H1 (cell line): ENCODE measurements at regions not wholly inside any gene's neighbourhood (a gene's known extent, or its start where the extent isn't known, plus 50 kb on each side); places are given as distances from the start of the nearest gene placed in this dataset.

Experiments
- CTCF ChIA-PET: fragments of 300-600 bp; sonication (Branson Sonifier 250); formaldehyde crosslinking; loops from one replicate; lab custom pipeline; 2021; ENCODE audit not compliant: partially characterized antibody; lab: Charles Lee
- POLR2A ChIA-PET: fragments of 300-600 bp; sonication (Branson Sonifier 250); formaldehyde crosslinking; loops from one replicate; lab custom pipeline; 2021; ENCODE audit warnings: inconsistent platforms; ENCODE audit not compliant: partially characterized antibody; lab: Charles Lee
- DNase-seq, 2 experiments: peaks; one replicate each; pipeline versions ENCODE4 v3.0.0 to v3.0.0-alpha.2; 2010 to 2022; ENCODE audit warnings: low spot score in 2 of 2, low read depth in 1 of 2, mixed read lengths in 1 of 2
- FAIRE-seq: peaks from 2 replicates; lab custom pipeline; 2011; peaks lifted over from hg19 to GRCh38; lab: Jason Lieb, UNC
- H2AFZ ChIP-seq: 2 replicates; pipeline ENCODE4 v1.8.1; 2012; ENCODE audit warnings: low read length, inconsistent platforms
- H2AK5ac ChIP-seq: 2 replicates; pipeline ENCODE4 v1.6.1; 2013; ENCODE audit warnings: low read depth, low read length
- H2BK120ac ChIP-seq: replicated peaks from 2 replicates; pipeline ENCODE3; 2013; ENCODE audit warnings: low read depth, low read length, inconsistent platforms
- H2BK12ac ChIP-seq: 2 replicates; pipeline ENCODE4 v1.6.1; 2013; ENCODE audit warnings: low read depth, low read length
- H2BK15ac ChIP-seq: 2 replicates; pipeline ENCODE4 v1.6.1; 2013; ENCODE audit warnings: low read length
- H2BK20ac ChIP-seq: 2 replicates; pipeline ENCODE4 v1.6.1; 2013; ENCODE audit warnings: low read length
- H2BK5ac ChIP-seq: 2 replicates; pipeline ENCODE4 v1.6.1; 2013; ENCODE audit warnings: low read depth, low read length
- H3K14ac ChIP-seq: 2 replicates; pipeline ENCODE4 v1.6.1; 2013; ENCODE audit warnings: inconsistent platforms; ENCODE audit not compliant: insufficient read length
- H3K18ac ChIP-seq: 2 replicates; pipeline ENCODE4 v1.6.1; 2013; ENCODE audit warnings: low read length; ENCODE audit errors: extremely low read depth
- H3K23ac ChIP-seq: 2 replicates; pipeline ENCODE4 v1.6.1; 2013; ENCODE audit warnings: inconsistent platforms; ENCODE audit not compliant: insufficient read length
- H3K23me2 ChIP-seq: 2 replicates; pipeline ENCODE4 v1.6.1; 2013; ENCODE audit warnings: low read depth, low read length
- H3K27ac ChIP-seq: 2 replicates; pipeline ENCODE4 v1.6.1; 2011; ENCODE audit warnings: low read depth, low read length, inconsistent platforms
- H3K27me3 ChIP-seq, 4 experiments: replicated peaks in 1 of 4; 1 replicate in 1 of 4; 2 replicates in 3 of 4; pipeline versions ENCODE4 v1.6.1 to v1.8.1; 2011 to 2013; ENCODE audit warnings: low read length in 3 of 4, mild to moderate bottlenecking in 3 of 4, inconsistent platforms in 2 of 4, mixed read lengths in 2 of 4, moderate library complexity in 1 of 4; ENCODE audit not compliant: control insufficient read depth in 3 of 4, insufficient read depth in 3 of 4; ENCODE audit errors: extremely low read depth in 1 of 4
- H3K36me3 ChIP-seq, 4 experiments: 2 replicates each; pipeline versions ENCODE4 v1.6.1 to v1.8.1; 2011 to 2013; ENCODE audit warnings: mild to moderate bottlenecking in 4 of 4, low read length in 3 of 4, moderate library complexity in 2 of 4, control low read depth in 1 of 4, inconsistent platforms in 1 of 4; ENCODE audit not compliant: insufficient read depth in 4 of 4, control insufficient read depth in 2 of 4
- H3K4ac ChIP-seq: replicated peaks from 2 replicates; pipeline ENCODE3; 2013; ENCODE audit warnings: low read length, low read depth, mixed read lengths, inconsistent platforms; ENCODE audit not compliant: insufficient read length
- H3K4me1 ChIP-seq, 4 experiments: replicated peaks in 1 of 4; 1 replicate in 1 of 4; 2 replicates in 3 of 4; pipeline versions ENCODE4 v1.6.1 to v1.8.1; 2011 to 2013; ENCODE audit warnings: low read length in 3 of 4, inconsistent platforms in 2 of 4, mixed read lengths in 1 of 4; ENCODE audit not compliant: insufficient read depth in 4 of 4, control insufficient read depth in 3 of 4
- H3K4me2 ChIP-seq, 2 experiments: 2 replicates each; pipeline versions ENCODE4 v1.6.1 to v1.8.1; 2011 to 2013; ENCODE audit warnings: low read depth in 2 of 2, low read length in 2 of 2, control low read depth in 1 of 2, inconsistent platforms in 1 of 2, mild to moderate bottlenecking in 1 of 2; ENCODE audit not compliant: insufficient read depth in 1 of 2
- H3K4me3 ChIP-seq, 4 experiments: fragments of 200-600, 300-600 bp in 1 of 4; sonication (generic), shearing (Covaris generic), sonication (Bioruptor Twin) in 1 of 4; 2 replicates each; pipeline versions ENCODE4 v1.5.1 to v1.8.1; 2011 to 2016; ENCODE audit warnings: low read length in 4 of 4, low read depth in 3 of 4, control low read depth in 2 of 4, inconsistent platforms in 2 of 4, mild to moderate bottlenecking in 2 of 4, mixed read lengths in 1 of 4, moderate library complexity in 1 of 4; ENCODE audit not compliant: insufficient read depth in 2 of 4; ENCODE audit errors: extremely low read depth in 1 of 4
- H3K56ac ChIP-seq: replicated peaks from 2 replicates; pipeline ENCODE3; 2013; ENCODE audit warnings: low read depth, mild to moderate bottlenecking, mixed read lengths, low read length, inconsistent platforms; ENCODE audit not compliant: insufficient read length
- H3K79me1 ChIP-seq: 2 replicates; pipeline ENCODE4 v1.6.1; 2013; ENCODE audit warnings: low read depth, low read length, control low read depth
- H3K79me2 ChIP-seq, 2 experiments: 2 replicates each; pipeline versions ENCODE4 v1.6.1 to v1.8.1; 2012 to 2013; ENCODE audit warnings: low read length in 2 of 2, mild to moderate bottlenecking in 2 of 2, inconsistent platforms in 1 of 2; ENCODE audit not compliant: insufficient read depth in 2 of 2, control insufficient read depth in 1 of 2
- H3K9ac ChIP-seq, 4 experiments: replicated peaks in 1 of 4; 1 replicate in 1 of 4; 2 replicates in 3 of 4; pipeline versions ENCODE4 v1.6.1 to v1.8.1; 2011 to 2013; ENCODE audit warnings: low read depth in 3 of 4, low read length in 3 of 4, control low read depth in 2 of 4, mild to moderate bottlenecking in 2 of 4, moderate library complexity in 2 of 4, inconsistent platforms in 1 of 4; ENCODE audit errors: extremely low read depth in 1 of 4
- H3K9me3 ChIP-seq, 2 experiments: 2 replicates each; pipeline versions ENCODE4 v1.6.1 to v1.8.1; 2012 to 2013; ENCODE audit warnings: mild to moderate bottlenecking in 2 of 2, moderate library complexity in 2 of 2, control low read depth in 1 of 2, inconsistent platforms in 1 of 2, low read depth in 1 of 2, low read length in 1 of 2, mixed read lengths in 1 of 2; ENCODE audit not compliant: insufficient read depth in 2 of 2
- H4K20me1 ChIP-seq, 2 experiments: replicated peaks in 1 of 2; 2 replicates each; pipeline versions ENCODE3 to v1.8.1; 2011 to 2013; ENCODE audit warnings: inconsistent platforms in 2 of 2, low read length in 2 of 2, mild to moderate bottlenecking in 1 of 2; ENCODE audit not compliant: insufficient read depth in 2 of 2, control insufficient read depth in 1 of 2
- H4K5ac ChIP-seq: 2 replicates; pipeline ENCODE4 v1.6.1; 2013; ENCODE audit warnings: low read length, low read depth, mixed read lengths, inconsistent platforms; ENCODE audit not compliant: insufficient read length
- H4K8ac ChIP-seq: 2 replicates; pipeline ENCODE4 v1.8.0; 2013; ENCODE audit warnings: mild to moderate bottlenecking, moderate library complexity, low read length, inconsistent platforms; ENCODE audit not compliant: insufficient read depth; ENCODE audit errors: extremely low read depth
- H4K91ac ChIP-seq: replicated peaks from 2 replicates; pipeline ENCODE3; 2013; ENCODE audit warnings: low read length, mixed read lengths, inconsistent platforms; ENCODE audit not compliant: insufficient read length
- CREB1 ChIP-seq: IDR thresholded peaks from 2 replicates; pipeline ENCODE4 v1.6.1; 2012; ENCODE audit warnings: inconsistent platforms
- EP300 ChIP-seq, 2 experiments: IDR thresholded peaks; 1 replicate in 1 of 2; 2 replicates in 1 of 2; pipeline ENCODE4 v1.6.1; 2011 to 2012; ENCODE audit warnings: low read depth in 2 of 2, low read length in 2 of 2, mild to moderate bottlenecking in 2 of 2, borderline replicate concordance in 1 of 2, inconsistent platforms in 1 of 2, moderate library complexity in 1 of 2
- HDAC2 ChIP-seq, 2 experiments: fragments of 300-600 bp in 1 of 2; sonication (generic) in 1 of 2; IDR thresholded peaks; 2 replicates each; pipeline ENCODE4 v1.6.1; 2011 to 2012; ENCODE audit warnings: low read depth in 2 of 2, low read length in 2 of 2, mild to moderate bottlenecking in 2 of 2, moderate library complexity in 2 of 2, borderline replicate concordance in 1 of 2, inconsistent platforms in 1 of 2
- JUN ChIP-seq: IDR thresholded peaks from 2 replicates; pipeline ENCODE4 v1.6.1; 2011; ENCODE audit warnings: low read depth, mild to moderate bottlenecking, improper control_type of control experiment, low read length
- KDM1A ChIP-seq: fragments of 200-600, 300-600 bp; sonication (generic); IDR thresholded peaks from 2 replicates; pipeline ENCODE4 v1.7.1; 2016; ENCODE audit warnings: mild to moderate bottlenecking, low read length, borderline replicate concordance
- KDM4A ChIP-seq: IDR thresholded peaks from one replicate; pipeline ENCODE4 v1.7.1; 2012; ENCODE audit warnings: low read depth, mild to moderate bottlenecking, moderate library complexity, low read length, inconsistent platforms; ENCODE audit not compliant: severe bottlenecking
- KDM5A ChIP-seq: fragments of 200-600 bp; IDR thresholded peaks from 2 replicates; pipeline ENCODE4 v1.7.1; 2012; ENCODE audit warnings: mild to moderate bottlenecking, low read length, inconsistent platforms, mixed read lengths
- SIRT6 ChIP-seq: IDR thresholded peaks from one replicate; pipeline ENCODE4 v1.7.1; 2012; ENCODE audit warnings: low read length, inconsistent platforms
- SRF ChIP-seq: IDR thresholded peaks from 2 replicates; pipeline ENCODE4 v1.6.1; 2011; ENCODE audit warnings: mild to moderate bottlenecking, low read depth, low read length, moderate library complexity
- WGBS, 2 experiments: shearing (Covaris generic) in 1 of 2; methylation state at CpG; one replicate each; pipeline versions ENCODE4 v1.1.6 to v1.1.7; 2013 to 2015; ENCODE audit warnings: low lambda C conversion rate in 2 of 2, mixed read lengths in 2 of 2, inconsistent platforms in 1 of 2, low coverage in 1 of 2, missing lambda C conversion rate in 1 of 2; ENCODE audit not compliant: insufficient replicate concordance in 2 of 2, insufficient coverage in 1 of 2, insufficient read length in 1 of 2; ENCODE audit errors: extremely low coverage in 1 of 2, missing lambda C conversion rate in 1 of 2; 5-methylcytosine and 5-hydroxymethylcytosine counted together

DNA sequence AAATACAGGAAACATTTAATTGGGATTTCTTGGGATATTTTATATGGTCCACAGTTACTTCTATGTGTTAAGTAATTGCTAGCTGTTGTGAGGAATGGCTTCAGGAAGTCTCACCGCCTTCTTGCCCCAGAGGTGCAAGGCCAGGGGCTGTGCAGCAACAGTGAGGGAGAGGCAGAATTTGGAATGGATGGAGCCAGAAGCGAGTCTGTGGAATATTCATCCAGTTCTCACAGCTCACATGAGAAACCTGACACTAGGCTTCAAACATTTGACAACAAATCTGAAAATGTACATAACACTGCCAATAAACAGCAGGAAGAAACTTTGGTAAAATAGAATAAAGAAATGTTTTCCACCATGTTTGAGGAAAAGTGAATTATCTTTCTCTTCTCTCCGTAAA, 66.5 kb downstream of the GPR6 start:
- 83% methylated on average over 3 of the region's 3 CpGs; no CpG with 5 or more reads in 1 of the 2 experiments for WGBS, 2 experiments
- no peak overlapping the region for H3K4ac ChIP-seq
- H2BK12ac ChIP-seq = no peak overlapping the region
- no peak for TF ChIP-seq SIRT6
- no peak for TF ChIP-seq HDAC2 (IDR thresholded peaks at IDR 0.05; ENCODE audit: borderline replicate concordance in 1 of 2, low read depth in 2 of 2, low read length in 2 of 2)
- TF ChIP-seq EP300 (IDR thresholded peaks at IDR 0.05; ENCODE audit: borderline replicate concordance in 1 of 2, low read depth in 2 of 2, low read length in 2 of 2) = no peak
- TF ChIP-seq KDM4A = no peak
- TF ChIP-seq JUN = no peak
- no peak for TF ChIP-seq KDM1A
- TF ChIP-seq CREB1 = no peak
- no peak for TF ChIP-seq SRF
- TF ChIP-seq KDM5A = no peak
- no peak overlapping the region for H3K14ac ChIP-seq
- no peak overlapping the region for H4K8ac ChIP-seq
- no peak overlapping the region for H2BK15ac ChIP-seq
- no peaks in the 10 kb centered on the region for H4K20me1 ChIP-seq
- no peak overlapping the region for H3K23ac ChIP-seq
- no peak overlapping the region for H3K9ac ChIP-seq
- H2AK5ac ChIP-seq = no peak overlapping the region
- peaks cover 0 to 3% (median 2%) of the 10 kb centered on the region in 4 experiments; a peak in 5 of 7 replicates for H3K4me1 ChIP-seq
- no peak overlapping the region for H3K18ac ChIP-seq
- no peak for FAIRE-seq
- no peak overlapping the region for H2BK120ac ChIP-seq
- H3K56ac ChIP-seq = no peak overlapping the region
- no peaks in the 10 kb centered on the region for H3K27me3 ChIP-seq
- ChIA-PET POLR2A (interaction anchor here (1.1 kb wide), 1 partner anchor 9 kb away, joined by 3 read pairs; no protein-coding TSS in a partner anchor), CTCF (interaction anchor here (0.7 to 3.7 kb wide), 10 partner anchors 10 to 518 kb away, joined by 3 to 15 read pairs (median 3); no protein-coding TSS in a partner anchor)
- no peaks in the 10 kb centered on the region for H3K36me3 ChIP-seq
- H2BK5ac ChIP-seq = no peak overlapping the region
- no peak overlapping the region for H4K5ac ChIP-seq
- no peak overlapping the region for H3K4me3 ChIP-seq
- no peaks in the 10 kb centered on the region for H3K23me2 ChIP-seq
- H3K79me1 ChIP-seq = no peaks in the 10 kb centered on the region
- H3K4me2 ChIP-seq = no peak overlapping the region
- H2BK20ac ChIP-seq = no peak overlapping the region
- H4K91ac ChIP-seq = no peak overlapping the region
- H3K27ac ChIP-seq = no peak overlapping the region
- no peak for DNase-seq
- no peak overlapping the region for H2AFZ ChIP-seq
- H3K79me2 ChIP-seq = no peaks in the 10 kb centered on the region
- H3K9me3 ChIP-seq = no peaks in the 10 kb centered on the region
